ENCODE measurements at regions not wholly inside any gene's neighbourhood (a gene's known extent, or its start where the extent isn't known, plus 50 kb on each side); places are given as distances from the start of the nearest gene placed in this dataset.

DNA sequence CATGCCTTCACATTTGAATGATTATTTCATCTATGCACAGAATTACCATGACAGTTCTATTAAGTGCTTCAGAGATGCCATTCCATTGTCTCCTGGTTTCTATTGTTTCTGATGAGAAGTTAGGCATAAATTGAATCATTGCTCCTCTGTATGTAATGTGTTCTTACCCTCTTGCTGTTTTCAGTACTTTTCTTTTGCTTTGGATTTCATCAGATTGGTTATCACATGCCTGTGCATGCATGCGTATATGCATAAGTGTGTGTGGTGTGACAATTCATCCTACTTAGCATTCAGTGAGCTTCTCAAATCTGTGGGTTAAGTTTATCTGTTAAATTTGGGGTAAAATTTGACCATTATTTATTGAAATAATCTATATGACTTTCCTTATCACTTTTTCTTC, 263.3 kb upstream of the RND3 start:
- Histone ChIP-seq H3K27ac (replicated peaks in 1 of 4) (no peak overlapping the region), H3K4me3 (no peak overlapping the region), H3K4me1 (no peaks in the 10 kb centered on the region), H3K36me3 (no peaks in the 10 kb centered on the region), H3K9me3 (no peaks in the 10 kb centered on the region), H3K27me3 (no peaks in the 10 kb centered on the region)
- WGBS: 100% methylated on average over 1 of the region's 1 CpG
- no peak for DNase-seq (ENCODE audit: extremely low spot score)
- TF ChIP-seq EP300 (IDR thresholded peaks at IDR 0.05): no peak
- no peak for TF ChIP-seq POLR2A (IDR thresholded peaks at IDR 0.05; ENCODE audit: low read depth)
- no peak for TF ChIP-seq POLR2AphosphoS5 (IDR thresholded peaks at IDR 0.05)
- intact Hi-C loops (cut with DNase I): no loop called here

GRCh38 chr2:150742094-150742493, 254.6 kb upstream of the RND3 start:
- no peak for DNase-seq (ENCODE audit: extremely low spot score)
- TF ChIP-seq POLR2AphosphoS5 (IDR thresholded peaks at IDR 0.05): no peak
- no peak for TF ChIP-seq CTCF (IDR thresholded peaks at IDR 0.05)
- TF ChIP-seq EP300 (IDR thresholded peaks at IDR 0.05): no peak
- no peak for TF ChIP-seq POLR2A (IDR thresholded peaks at IDR 0.05; ENCODE audit: low read depth)
- 92% methylated on average over 4 of the region's 4 CpGs for WGBS
- intact Hi-C loops (cut with DNase I): no loop called here
- H3K27me3 ChIP-seq: no peaks in the 10 kb centered on the region
- H3K4me3 ChIP-seq: no peak overlapping the region
- H3K4me1 ChIP-seq: no peaks in the 10 kb centered on the region
- H3K27ac ChIP-seq (replicated peaks in 1 of 4): no peak overlapping the region
- no peaks in the 10 kb centered on the region for H3K9me3 ChIP-seq
- no peaks in the 10 kb centered on the region for H3K36me3 ChIP-seq

DNA sequence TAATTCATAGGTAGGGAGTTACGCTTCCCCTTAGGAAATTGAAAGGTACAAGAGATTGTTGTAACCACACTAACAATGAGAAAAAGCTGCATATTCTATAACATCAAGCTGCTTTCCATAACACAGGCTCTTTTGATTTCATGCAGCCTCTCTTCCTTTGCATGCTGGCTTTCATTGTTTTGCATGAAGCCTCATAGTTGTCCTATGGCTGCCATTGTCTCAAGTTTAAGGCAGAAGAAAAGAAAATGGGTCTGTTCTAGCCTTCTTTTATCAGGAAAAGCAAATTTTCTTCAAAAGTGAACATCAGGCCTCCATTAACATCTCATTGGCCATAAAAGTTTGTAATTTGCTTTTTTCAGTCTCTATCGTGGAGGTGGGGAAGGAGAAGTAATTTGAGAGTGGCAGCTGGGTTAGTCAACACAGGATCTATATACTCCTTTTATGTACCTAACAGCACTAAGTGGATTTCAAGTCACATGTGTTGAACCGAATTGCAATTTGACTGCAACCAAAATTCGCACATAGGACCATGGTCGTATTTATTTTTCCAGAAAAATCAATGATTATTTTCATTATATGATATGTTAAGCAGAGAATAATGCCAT, 248.5 kb upstream of the RND3 start:
- no peak overlapping the region for H3K27ac ChIP-seq (replicated peaks in 1 of 4)
- H3K27me3 ChIP-seq: no peaks in the 10 kb centered on the region
- no peaks in the 10 kb centered on the region for H3K9me3 ChIP-seq
- no peaks in the 10 kb centered on the region for H3K36me3 ChIP-seq
- TF ChIP-seq CTCF (IDR thresholded peaks at IDR 0.05): no peak
- no peak for TF ChIP-seq EP300 (IDR thresholded peaks at IDR 0.05)
- TF ChIP-seq POLR2A (IDR thresholded peaks at IDR 0.05; ENCODE audit: low read depth): no peak
- no peak for TF ChIP-seq POLR2AphosphoS5 (IDR thresholded peaks at IDR 0.05)
- DNase-seq (ENCODE audit: extremely low spot score): no peak
- intact Hi-C loops (cut with DNase I): no loop called here
- H3K4me3 ChIP-seq: no peak overlapping the region
- no peaks in the 10 kb centered on the region for H3K4me1 ChIP-seq
- 83% methylated on average over 5 of the region's 5 CpGs for WGBS

- DNase-seq (ENCODE audit: extremely low spot score): no peak
- Histone ChIP-seq H3K27ac (replicated peaks in 1 of 4) (no peak overlapping the region), H3K36me3 (no peaks in the 10 kb centered on the region), H3K4me1 (no peaks in the 10 kb centered on the region), H3K9me3 (no peaks in the 10 kb centered on the region), H3K4me3 (no peak overlapping the region), H3K27me3 (no peaks in the 10 kb centered on the region)
- WGBS: 89% methylated on average over 4 of the region's 4 CpGs
- TF ChIP-seq POLR2AphosphoS5 (IDR thresholded peaks at IDR 0.05) (no peak), CTCF (IDR thresholded peaks at IDR 0.05) (no peak), EP300 (IDR thresholded peaks at IDR 0.05) (no peak), POLR2A (IDR thresholded peaks at IDR 0.05; ENCODE audit: low read depth) (no peak)
- intact Hi-C loops (cut with DNase I): no loop called here
These were observed 245.7 kb upstream of the RND3 start for GRCh38 chr2:150733051-150733618.

GRCh38 chr2:150732491-150732890, 245.0 kb upstream of the RND3 start:
- H3K4me1 ChIP-seq: no peaks in the 10 kb centered on the region
- no peaks in the 10 kb centered on the region for H3K27me3 ChIP-seq
- TF ChIP-seq POLR2AphosphoS5 (IDR thresholded peaks at IDR 0.05) (no peak), EP300 (IDR thresholded peaks at IDR 0.05) (no peak), CTCF (IDR thresholded peaks at IDR 0.05) (no peak), POLR2A (IDR thresholded peaks at IDR 0.05; ENCODE audit: low read depth) (no peak)
- H3K4me3 ChIP-seq: no peak overlapping the region
- H3K27ac ChIP-seq (replicated peaks in 1 of 4): no peak overlapping the region
- no peaks in the 10 kb centered on the region for H3K9me3 ChIP-seq
- 62% methylated on average over 1 of the region's 1 CpG for WGBS
- intact Hi-C loops (cut with DNase I): no loop called here
- DNase-seq (ENCODE audit: extremely low spot score): no peak
- no peaks in the 10 kb centered on the region for H3K36me3 ChIP-seq

Data from esophagus muscularis mucosa (tissue), 4 donors.